ENCODE measurements at regions not wholly inside any gene's neighbourhood (a gene's known extent, or its start where the extent isn't known, plus 50 kb on each side); places are given as distances from the start of the nearest gene placed in this dataset.

- H3K4me3 ChIP-seq (ENCODE audit: control insufficient read depth, low read depth, low read length) = no peak overlapping the region
- DNase-seq (ENCODE audit: low read depth) = no peak
- TF ChIP-seq, protein P1, sequence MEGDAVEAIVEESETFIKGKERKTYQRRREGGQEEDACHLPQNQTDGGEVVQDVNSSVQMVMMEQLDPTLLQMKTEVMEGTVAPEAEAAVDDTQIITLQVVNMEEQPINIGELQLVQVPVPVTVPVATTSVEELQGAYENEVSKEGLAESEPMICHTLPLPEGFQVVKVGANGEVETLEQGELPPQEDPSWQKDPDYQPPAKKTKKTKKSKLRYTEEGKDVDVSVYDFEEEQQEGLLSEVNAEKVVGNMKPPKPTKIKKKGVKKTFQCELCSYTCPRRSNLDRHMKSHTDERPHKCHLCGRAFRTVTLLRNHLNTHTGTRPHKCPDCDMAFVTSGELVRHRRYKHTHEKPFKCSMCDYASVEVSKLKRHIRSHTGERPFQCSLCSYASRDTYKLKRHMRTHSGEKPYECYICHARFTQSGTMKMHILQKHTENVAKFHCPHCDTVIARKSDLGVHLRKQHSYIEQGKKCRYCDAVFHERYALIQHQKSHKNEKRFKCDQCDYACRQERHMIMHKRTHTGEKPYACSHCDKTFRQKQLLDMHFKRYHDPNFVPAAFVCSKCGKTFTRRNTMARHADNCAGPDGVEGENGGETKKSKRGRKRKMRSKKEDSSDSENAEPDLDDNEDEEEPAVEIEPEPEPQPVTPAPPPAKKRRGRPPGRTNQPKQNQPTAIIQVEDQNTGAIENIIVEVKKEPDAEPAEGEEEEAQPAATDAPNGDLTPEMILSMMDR (IDR thresholded peaks at IDR 0.05; ENCODE audit: control insufficient read depth, insufficient read depth, low read depth, low read length, missing control alignments) = no peak
These were observed 506.0 kb downstream of the GBE1 start for GRCh38 chr3:81255463-81255862.

DNA sequence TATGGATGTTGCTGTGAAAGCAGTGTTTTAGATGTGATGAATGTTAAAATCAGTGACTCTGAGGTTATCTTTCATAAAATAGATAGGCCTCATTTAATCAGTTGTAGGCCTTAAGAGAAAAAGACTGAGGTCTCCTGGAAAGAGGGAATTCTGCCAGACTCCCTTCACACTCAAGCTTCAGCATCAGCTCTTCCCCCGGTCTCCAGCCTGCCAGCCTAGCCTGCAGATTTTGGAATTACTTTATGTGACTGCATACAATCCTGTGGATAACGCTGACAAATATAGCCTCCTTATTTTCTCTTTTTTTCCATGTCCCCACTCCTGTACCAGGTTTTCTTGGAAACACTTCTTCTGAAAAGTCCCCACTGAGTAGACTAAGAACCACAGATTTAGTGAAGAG, 510.3 kb downstream of the GBE1 start:
- no peak overlapping the region for H3K4me3 ChIP-seq (ENCODE audit: control insufficient read depth, low read depth, low read length)
- TF ChIP-seq, protein P1 (IDR thresholded peaks at IDR 0.05; ENCODE audit: control insufficient read depth, insufficient read depth, low read depth, low read length, missing control alignments) = no peak

DNA sequence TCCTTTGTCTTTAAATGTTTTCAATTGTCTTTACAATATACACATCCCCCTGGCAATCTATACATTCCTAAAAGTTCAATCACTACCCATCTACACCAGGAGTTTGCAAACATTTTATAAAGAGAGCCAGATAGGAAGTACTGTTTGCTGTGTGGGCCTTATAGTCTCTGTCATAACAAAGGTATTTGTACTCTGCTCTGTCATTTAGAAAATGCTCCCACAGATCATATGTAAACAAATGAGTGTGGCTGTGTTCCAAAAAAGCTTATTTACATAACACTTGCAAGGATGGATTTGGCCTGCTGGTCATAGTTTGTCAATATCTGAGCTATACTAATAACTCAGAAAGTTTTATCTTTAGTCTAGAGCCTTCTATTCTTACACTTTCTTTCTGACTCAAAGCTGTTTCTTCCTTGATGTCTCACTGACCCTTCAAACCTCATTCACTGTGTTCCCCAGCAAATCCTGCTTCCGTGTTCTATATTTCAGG, 511.9 kb downstream of the GBE1 start:
- TF ChIP-seq, protein P1 (IDR thresholded peaks at IDR 0.05; ENCODE audit: control insufficient read depth, insufficient read depth, low read depth, low read length, missing control alignments) = no peak
- DNase-seq (ENCODE audit: low read depth) = no peak
- H3K4me3 ChIP-seq (ENCODE audit: control insufficient read depth, low read depth, low read length) = no peak overlapping the region

More for the DNA sequence above, 510.3 kb downstream of the GBE1 start:
- DNase-seq (ENCODE audit: low read depth) = no peak

GRCh38 chr3:81245501-81245900, 515.9 kb downstream of the GBE1 start:
- DNase-seq (ENCODE audit: low read depth) = no peak
- TF ChIP-seq, protein P1 (IDR thresholded peaks at IDR 0.05; ENCODE audit: control insufficient read depth, insufficient read depth, low read depth, low read length, missing control alignments) = no peak
- no peak overlapping the region for H3K4me3 ChIP-seq (ENCODE audit: control insufficient read depth, low read depth, low read length)

- no peak for DNase-seq (ENCODE audit: low read depth)
- H3K4me3 ChIP-seq (ENCODE audit: control insufficient read depth, low read depth, low read length) = no peak overlapping the region
- TF ChIP-seq, protein P1 (IDR thresholded peaks at IDR 0.05; ENCODE audit: control insufficient read depth, insufficient read depth, low read depth, low read length, missing control alignments) = no peak
These were observed 516.4 kb downstream of the GBE1 start for GRCh38 chr3:81245043-81245442.

DNA sequence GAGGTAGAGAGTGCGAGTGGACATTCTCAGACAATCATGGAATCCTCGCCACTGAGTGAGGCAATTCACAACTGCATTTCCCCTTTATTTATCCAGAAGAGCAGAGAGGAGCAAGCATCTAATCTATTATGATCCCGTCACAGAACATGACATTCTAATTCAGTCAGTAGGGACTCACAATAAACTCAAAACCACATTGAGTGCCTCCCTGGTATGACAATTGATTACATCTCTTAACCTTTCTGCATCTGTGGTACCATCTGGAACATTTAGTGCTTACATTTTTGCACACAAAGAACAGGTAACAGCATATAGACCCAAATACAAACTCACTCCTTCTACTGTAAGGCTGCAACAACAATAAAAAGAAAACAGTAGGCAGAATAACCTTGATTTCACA, 517.2 kb downstream of the GBE1 start:
- no peak overlapping the region for H3K4me3 ChIP-seq (ENCODE audit: control insufficient read depth, low read depth, low read length)
- TF ChIP-seq, protein P1 (IDR thresholded peaks at IDR 0.05; ENCODE audit: control insufficient read depth, insufficient read depth, low read depth, low read length, missing control alignments) = no peak
- DNase-seq (ENCODE audit: low read depth) = no peak

GRCh38 chr3:81242871-81243270, 518.6 kb downstream of the GBE1 start:
- DNase-seq (ENCODE audit: low read depth) = no peak
- no peak overlapping the region for H3K4me3 ChIP-seq (ENCODE audit: control insufficient read depth, low read depth, low read length)
- TF ChIP-seq, protein P1 (IDR thresholded peaks at IDR 0.05; ENCODE audit: control insufficient read depth, insufficient read depth, low read depth, low read length, missing control alignments) = peak; percentile 20
